Smooth muscle cell (in vitro differentiated cells): ENCODE measurements at regions not wholly inside any gene's neighbourhood (a gene's known extent, or its start where the extent isn't known, plus 50 kb on each side); places are given as distances from the start of the nearest gene placed in this dataset.
"Not testable (repeated sequence)": the region's sequence is repeated elsewhere in the genome, so short reads cannot be mapped to it uniquely, and the experiment has no call there.

Source experiments
- DNase-seq: peaks from one replicate; lab custom pipeline; 2025; ENCODE audit not compliant: unreplicated experiment; lab: John Stamatoyannopoulos, UW
- H2AFZ ChIP-seq: fragments of 200-600 bp; sonication (generic); 2 replicates; pipeline ENCODE4 v1.6.0; 2016; ENCODE audit warnings: antibody characterized with exemption, low read depth, mild to moderate bottlenecking
- H3F3A ChIP-seq: fragments of 200-600 bp; sonication (generic); 2 replicates; pipeline ENCODE4 v1.6.0; 2017; ENCODE audit warnings: antibody characterized with exemption, low read depth
- H3K27ac ChIP-seq: fragments of 200-600 bp; sonication (generic); 2 replicates; pipeline ENCODE4 v1.5.1; 2016; ENCODE audit warnings: low read depth, mild to moderate bottlenecking
- H3K27me3 ChIP-seq: fragments of 200-600 bp; sonication (generic); 2 replicates; pipeline ENCODE4 v1.6.1; 2016; ENCODE audit warnings: low read depth, mild to moderate bottlenecking
- H3K36me3 ChIP-seq: fragments of 200-600 bp; sonication (generic); 2 replicates; pipeline ENCODE4 v1.5.1; 2016; ENCODE audit warnings: low read depth
- H3K4me1 ChIP-seq: fragments of 200-600 bp; sonication (generic); 2 replicates; pipeline ENCODE4 v1.5.1; 2016; ENCODE audit warnings: low read depth
- H3K4me2 ChIP-seq: fragments of 200-600 bp; sonication (generic); 2 replicates; pipeline ENCODE4 v1.6.0; 2016; ENCODE audit warnings: mild to moderate bottlenecking
- H3K4me3 ChIP-seq: fragments of 200-600 bp; sonication (generic); 2 replicates; pipeline ENCODE4 v1.5.1; 2016; ENCODE audit warnings: mild to moderate bottlenecking
- H3K79me2 ChIP-seq: fragments of 200-600 bp; sonication (generic); 2 replicates; pipeline ENCODE4 v1.6.0; 2016; ENCODE audit warnings: low read depth, mild to moderate bottlenecking
- H3K9ac ChIP-seq: fragments of 200-600 bp; sonication (generic); 2 replicates; pipeline ENCODE4 v1.6.0; 2016; ENCODE audit warnings: low read depth
- H3K9me3 ChIP-seq: fragments of 200-600 bp; sonication (generic); replicated peaks from 2 replicates; pipeline ENCODE4 v1.5.1; 2016; ENCODE audit warnings: low read depth
- H4K20me1 ChIP-seq: fragments of 200-600 bp; sonication (generic); 2 replicates; pipeline ENCODE4 v1.6.0; 2016; ENCODE audit warnings: low read depth
- WGBS: methylation state at CpG from one replicate; pipeline ENCODE4 v1.1.7; 2016; ENCODE audit warnings: low lambda C conversion rate; 5-methylcytosine and 5-hydroxymethylcytosine counted together
- TF ChIP-seq, protein P1 (sequence below): fragments of 200-600 bp; sonication (generic); IDR thresholded peaks from 2 replicates; pipeline ENCODE4 v1.5.1; 2017; ENCODE audit warnings: borderline replicate concordance, mild to moderate bottlenecking, antibody characterized with exemption; ENCODE audit not compliant: insufficient read depth, poor library complexity, severe bottlenecking

GRCh38 chr4:154025110-154025509, 236.2 kb upstream of the SFRP2 start:
- Histone ChIP-seq H3K36me3 (no peaks in the 10 kb centered on the region), H3K4me1 (no peaks in the 10 kb centered on the region), H3K27ac (no peak overlapping the region), H3K4me2 (no peak overlapping the region), H3K4me3 (no peak overlapping the region), H3F3A (no peaks in the 10 kb centered on the region), H2AFZ (no peak overlapping the region), H3K9ac (no peak overlapping the region), H3K79me2 (no peaks in the 10 kb centered on the region), H3K27me3 (peaks cover 19% of the 10 kb centered on the region), H4K20me1 (no peaks in the 10 kb centered on the region), H3K9me3 (no peaks in the 10 kb centered on the region)
- TF ChIP-seq, protein P1, sequence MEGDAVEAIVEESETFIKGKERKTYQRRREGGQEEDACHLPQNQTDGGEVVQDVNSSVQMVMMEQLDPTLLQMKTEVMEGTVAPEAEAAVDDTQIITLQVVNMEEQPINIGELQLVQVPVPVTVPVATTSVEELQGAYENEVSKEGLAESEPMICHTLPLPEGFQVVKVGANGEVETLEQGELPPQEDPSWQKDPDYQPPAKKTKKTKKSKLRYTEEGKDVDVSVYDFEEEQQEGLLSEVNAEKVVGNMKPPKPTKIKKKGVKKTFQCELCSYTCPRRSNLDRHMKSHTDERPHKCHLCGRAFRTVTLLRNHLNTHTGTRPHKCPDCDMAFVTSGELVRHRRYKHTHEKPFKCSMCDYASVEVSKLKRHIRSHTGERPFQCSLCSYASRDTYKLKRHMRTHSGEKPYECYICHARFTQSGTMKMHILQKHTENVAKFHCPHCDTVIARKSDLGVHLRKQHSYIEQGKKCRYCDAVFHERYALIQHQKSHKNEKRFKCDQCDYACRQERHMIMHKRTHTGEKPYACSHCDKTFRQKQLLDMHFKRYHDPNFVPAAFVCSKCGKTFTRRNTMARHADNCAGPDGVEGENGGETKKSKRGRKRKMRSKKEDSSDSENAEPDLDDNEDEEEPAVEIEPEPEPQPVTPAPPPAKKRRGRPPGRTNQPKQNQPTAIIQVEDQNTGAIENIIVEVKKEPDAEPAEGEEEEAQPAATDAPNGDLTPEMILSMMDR = no peak
- no peak for DNase-seq
- WGBS = 74% methylated on average over 2 of the region's 2 CpGs

- Histone ChIP-seq H2AFZ (no peak overlapping the region), H3K4me2 (no peak overlapping the region), H3K4me1 (no peaks in the 10 kb centered on the region), H3K9ac (no peak overlapping the region), H3K4me3 (no peak overlapping the region), H3K27ac (no peak overlapping the region), H3K27me3 (peaks cover 10% of the 10 kb centered on the region), H4K20me1 (no peaks in the 10 kb centered on the region), H3K36me3 (no peaks in the 10 kb centered on the region), H3K79me2 (no peaks in the 10 kb centered on the region), H3F3A (no peaks in the 10 kb centered on the region), H3K9me3 (no peaks in the 10 kb centered on the region)
- TF ChIP-seq, protein P1 = peak; percentile 10
- DNase-seq = no peak
- 63% methylated on average over 11 of the region's 11 CpGs for WGBS
Measured at GRCh38 chr4:154024097-154024694, 235.3 kb upstream of the SFRP2 start.

- not testable (repeated sequence) for H4K20me1 ChIP-seq, H3K27me3 ChIP-seq, H3K27ac ChIP-seq, H3K4me2 ChIP-seq, H3F3A ChIP-seq, H3K36me3 ChIP-seq, H3K4me1 ChIP-seq, H3K79me2 ChIP-seq, H3K9ac ChIP-seq, H3K9me3 ChIP-seq, H3K4me3 ChIP-seq, H2AFZ ChIP-seq, DNase-seq
- 75% methylated on average over 15 of the region's 15 CpGs for WGBS
Measured at GRCh38 chr4:154023671-154024070, 234.8 kb upstream of the SFRP2 start.

GRCh38 chr4:154019811-154020210, 230.9 kb upstream of the SFRP2 start:
- Histone ChIP-seq H3F3A (no peaks in the 10 kb centered on the region), H3K9ac (no peak overlapping the region), H3K9me3 (no peaks in the 10 kb centered on the region), H3K4me1 (no peaks in the 10 kb centered on the region), H3K79me2 (no peaks in the 10 kb centered on the region), H4K20me1 (no peaks in the 10 kb centered on the region), H3K27me3 (peaks cover 8% of the 10 kb centered on the region), H2AFZ (no peak overlapping the region), H3K4me2 (no peak overlapping the region), H3K4me3 (no peak overlapping the region), H3K27ac (no peak overlapping the region), H3K36me3 (no peaks in the 10 kb centered on the region)
- WGBS = 95% methylated on average over 7 of the region's 7 CpGs
- no peak for DNase-seq
- TF ChIP-seq, protein P1 = no peak
